ENCODE measurements at regions not wholly inside any gene's neighbourhood (a gene's known extent, or its start where the extent isn't known, plus 50 kb on each side); places are given as distances from the start of the nearest gene placed in this dataset.

- no peak for TF ChIP-seq USF1 (IDR thresholded peaks at IDR 0.05)
- TF ChIP-seq FOXM1 (IDR thresholded peaks at IDR 0.05; ENCODE audit: borderline replicate concordance, low read depth), result no peak
- no peak for TF ChIP-seq RAD21 (IDR thresholded peaks at IDR 0.05; ENCODE audit: low read depth)
- TF ChIP-seq ZBTB7A (IDR thresholded peaks at IDR 0.05; ENCODE audit: low read depth), result no peak
Measured at GRCh38 chr6:10343320-10343719, 71.6 kb downstream of the TFAP2A start.

Data from Ishikawa (cell line).